ENCODE measurements at regions not wholly inside any gene's neighbourhood (a gene's known extent, or its start where the extent isn't known, plus 50 kb on each side); places are given as distances from the start of the nearest gene placed in this dataset.

DNA sequence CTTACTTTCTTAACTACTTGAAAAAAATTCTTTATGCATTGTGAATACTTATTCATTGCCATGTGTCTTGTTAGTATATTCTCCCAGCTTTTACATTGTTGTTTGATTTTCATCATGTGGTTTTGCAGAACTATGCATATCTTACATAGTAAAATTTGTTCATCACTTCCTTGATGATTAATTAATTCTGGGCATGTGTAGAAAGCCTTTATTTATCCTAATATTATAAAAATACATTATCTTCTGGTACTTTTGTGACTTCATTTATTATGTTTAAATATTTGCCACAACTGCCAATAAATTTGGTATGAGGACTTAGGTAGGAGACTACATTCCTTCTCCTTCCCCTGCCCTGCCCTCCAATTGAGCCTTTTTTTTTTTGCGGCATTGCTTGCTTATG is 166.0 kb upstream of the ZNF32 start:
- H3K36me3 Mint-ChIP-seq (ENCODE audit: low read depth): no peaks in the 10 kb centered on the region
- ATAC-seq: no peak
- no peak overlapping the region for H3K4me3 Mint-ChIP-seq
- H3K4me1 Mint-ChIP-seq: peaks cover 39% of the 10 kb centered on the region
- no peaks in the 10 kb centered on the region for H3K9me3 ChIP-seq (ENCODE audit: control insufficient read depth, low read length, poor library complexity, severe bottlenecking)
- H3K27me3 Mint-ChIP-seq: peaks cover 2% of the 10 kb centered on the region
- H3K27ac Mint-ChIP-seq: peak overlapping the region; percentile 92
- no peak for DNase-seq

DNA sequence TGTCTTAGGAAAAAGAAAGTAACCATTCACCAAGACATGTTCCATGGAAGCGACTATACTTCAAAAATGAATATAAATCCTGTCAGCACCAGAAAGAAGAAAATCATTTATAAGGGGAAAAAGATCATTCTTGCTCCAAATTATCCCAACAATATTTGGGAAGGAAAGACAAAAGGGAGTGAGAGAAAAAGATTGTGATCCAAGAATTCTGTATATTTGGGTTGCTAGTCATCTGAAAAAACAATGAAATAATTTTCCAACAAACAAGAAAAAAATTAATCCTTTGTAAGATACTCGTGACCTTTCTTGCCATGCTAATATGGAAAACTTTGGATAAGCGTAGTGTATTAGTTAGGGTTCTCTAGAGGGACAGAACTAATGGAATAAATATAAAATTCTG is 163.2 kb upstream of the ZNF32 start:
- DNase-seq (no peak), ATAC-seq (no peak)
- peaks cover 42% of the 10 kb centered on the region for H3K4me1 Mint-ChIP-seq
- H3K9me3 ChIP-seq (ENCODE audit: control insufficient read depth, low read length, poor library complexity, severe bottlenecking): no peaks in the 10 kb centered on the region
- no peaks in the 10 kb centered on the region for H3K27me3 Mint-ChIP-seq
- no peaks in the 10 kb centered on the region for H3K36me3 Mint-ChIP-seq (ENCODE audit: low read depth)
- no peak overlapping the region for H3K4me3 Mint-ChIP-seq
- no peak overlapping the region for H3K27ac Mint-ChIP-seq

DNA sequence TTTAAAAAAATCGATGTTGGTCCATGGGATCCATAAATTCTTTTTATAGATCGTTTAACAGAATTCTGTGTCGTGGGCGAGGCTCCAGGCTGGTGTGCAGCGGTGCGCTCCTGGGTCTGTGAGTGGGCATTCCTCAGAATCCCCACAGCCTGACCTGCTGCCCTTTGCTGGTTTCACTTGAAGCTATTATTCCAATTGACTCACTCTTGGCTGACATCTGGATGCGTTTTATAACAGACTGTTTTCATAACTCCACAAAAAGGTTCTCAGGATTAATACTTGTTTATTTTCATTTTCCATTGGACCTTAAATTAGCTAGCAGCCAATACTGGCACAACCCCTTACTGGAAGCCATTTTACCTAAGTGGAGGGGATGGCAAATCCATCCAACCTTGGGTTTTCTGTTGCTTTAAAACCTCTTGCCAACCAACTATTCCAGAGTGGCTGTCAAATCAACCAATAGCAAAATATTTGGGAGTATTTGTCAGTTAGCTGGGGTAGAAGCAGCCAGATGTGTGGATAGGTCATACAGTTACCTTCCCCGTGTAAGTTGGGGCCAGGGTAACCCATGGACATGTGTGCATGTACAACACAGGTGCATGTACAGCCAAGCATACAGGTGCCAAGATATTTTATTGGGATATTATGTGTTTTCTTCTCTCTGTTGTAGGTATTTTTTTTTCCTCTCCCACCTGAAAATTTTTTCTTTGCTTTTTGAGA is 160.7 kb upstream of the ZNF32 start:
- Mint-ChIP-seq H3K27ac (peak overlapping the region; percentile 51), H3K4me3 (peak overlapping the region; percentile 33), H3K4me1 (peaks cover 27% of the 10 kb centered on the region), H3K36me3 (ENCODE audit: low read depth) (no peaks in the 10 kb centered on the region), H3K27me3 (no peaks in the 10 kb centered on the region)
- no peaks in the 10 kb centered on the region for H3K9me3 ChIP-seq (ENCODE audit: control insufficient read depth, low read length, poor library complexity, severe bottlenecking)
- DNase-seq: no peak
- ATAC-seq: no peak

DNA sequence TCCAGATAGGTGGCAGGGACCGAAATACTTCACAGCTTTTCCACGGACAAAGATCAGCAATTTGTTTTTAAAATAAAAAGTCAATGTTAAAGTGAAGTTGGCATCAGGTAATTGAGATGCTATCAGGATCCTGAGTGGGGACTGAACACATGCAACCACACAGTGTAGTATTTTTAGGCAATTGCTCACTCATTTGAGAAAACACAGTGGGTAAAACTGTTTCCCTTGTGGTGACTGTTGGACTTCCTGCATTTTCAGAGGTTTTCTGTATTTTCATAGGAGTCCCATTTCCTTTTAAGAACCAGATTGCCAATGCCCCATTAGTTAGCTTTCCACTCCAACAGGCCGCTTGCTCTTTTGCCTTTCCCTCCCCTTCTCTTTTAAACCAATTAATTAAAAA is 159.5 kb upstream of the ZNF32 start:
- DNase-seq (no peak), ATAC-seq (no peak)
- Mint-ChIP-seq H3K4me1 (peaks cover 27% of the 10 kb centered on the region), H3K27me3 (no peaks in the 10 kb centered on the region), H3K36me3 (ENCODE audit: low read depth) (no peaks in the 10 kb centered on the region), H3K4me3 (peak overlapping the region; percentile 25), H3K27ac (peak overlapping the region; percentile 78)
- H3K9me3 ChIP-seq (ENCODE audit: control insufficient read depth, low read length, poor library complexity, severe bottlenecking): no peaks in the 10 kb centered on the region

DNA sequence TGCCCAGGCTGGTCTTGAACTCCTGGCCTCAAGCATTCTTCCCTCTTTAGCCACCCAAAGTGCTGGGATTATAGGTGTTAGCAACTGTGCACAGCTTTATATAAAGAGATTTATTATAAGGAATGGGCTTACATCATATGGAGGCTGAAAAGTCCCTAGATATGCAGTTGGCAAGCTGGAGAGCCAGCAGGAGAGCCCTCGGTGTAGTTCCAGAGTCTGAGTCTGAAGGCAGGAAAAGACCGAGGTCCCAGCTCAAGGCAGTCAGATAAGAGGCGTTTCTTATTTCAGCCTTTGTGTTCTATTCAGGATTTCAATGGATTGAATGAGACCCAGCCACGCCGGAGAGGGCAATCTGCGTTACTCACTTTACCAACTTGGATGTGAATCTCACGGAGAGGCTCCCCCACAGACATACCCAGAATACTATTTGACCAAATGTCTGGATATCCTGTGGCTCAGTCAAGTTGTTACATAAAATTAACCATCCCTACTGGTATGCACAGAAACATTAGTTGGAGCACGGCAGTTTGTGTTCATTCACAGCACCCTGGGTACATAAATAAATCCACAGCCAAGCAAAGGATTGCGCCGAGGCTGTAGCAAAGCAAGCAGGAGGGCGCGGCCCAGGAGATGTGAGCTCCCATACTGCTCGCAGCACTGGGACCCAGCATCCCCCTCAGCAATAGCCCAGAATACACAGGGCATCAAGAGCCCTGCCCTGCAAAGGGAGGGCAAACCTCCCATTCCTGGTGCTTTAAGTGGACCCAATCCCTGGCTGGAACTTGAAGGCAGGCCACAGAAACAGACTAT is 158.4 kb upstream of the ZNF32 start:
- H3K4me3 Mint-ChIP-seq: no peak overlapping the region
- DNase-seq (no peak), ATAC-seq (no peak)
- no peak overlapping the region for H3K27ac Mint-ChIP-seq
- no peaks in the 10 kb centered on the region for H3K36me3 Mint-ChIP-seq (ENCODE audit: low read depth)
- peaks cover 25% of the 10 kb centered on the region for H3K4me1 Mint-ChIP-seq
- H3K9me3 ChIP-seq (ENCODE audit: control insufficient read depth, low read length, poor library complexity, severe bottlenecking): no peaks in the 10 kb centered on the region
- H3K27me3 Mint-ChIP-seq: no peaks in the 10 kb centered on the region

DNA sequence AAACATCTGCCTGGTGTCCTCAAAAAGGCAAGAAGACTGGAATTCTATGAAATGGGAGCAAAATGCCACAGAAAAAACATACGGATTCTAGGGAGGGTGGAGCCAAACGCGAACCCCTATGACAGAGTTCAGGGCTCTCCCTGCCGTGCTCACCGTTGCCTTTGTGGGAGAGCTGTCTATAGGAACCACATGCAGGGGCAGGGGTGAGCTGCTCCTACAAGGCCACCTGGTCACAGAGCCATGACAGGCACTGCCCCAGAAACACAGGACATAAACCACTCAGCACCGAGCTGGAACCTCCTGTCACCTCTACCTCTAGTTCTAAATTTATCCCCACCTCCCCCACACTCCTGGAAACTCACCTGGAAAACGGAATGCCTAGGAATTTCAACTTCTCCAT is 155.1 kb upstream of the ZNF32 start:
- Mint-ChIP-seq H3K27ac (no peak overlapping the region), H3K27me3 (peaks cover 7% of the 10 kb centered on the region), H3K4me3 (no peak overlapping the region), H3K4me1 (peaks cover 23% of the 10 kb centered on the region), H3K36me3 (ENCODE audit: low read depth) (peaks cover 3% of the 10 kb centered on the region)
- no peak for DNase-seq
- no peak for ATAC-seq
- H3K9me3 ChIP-seq (ENCODE audit: control insufficient read depth, low read length, poor library complexity, severe bottlenecking): no peaks in the 10 kb centered on the region

DNA sequence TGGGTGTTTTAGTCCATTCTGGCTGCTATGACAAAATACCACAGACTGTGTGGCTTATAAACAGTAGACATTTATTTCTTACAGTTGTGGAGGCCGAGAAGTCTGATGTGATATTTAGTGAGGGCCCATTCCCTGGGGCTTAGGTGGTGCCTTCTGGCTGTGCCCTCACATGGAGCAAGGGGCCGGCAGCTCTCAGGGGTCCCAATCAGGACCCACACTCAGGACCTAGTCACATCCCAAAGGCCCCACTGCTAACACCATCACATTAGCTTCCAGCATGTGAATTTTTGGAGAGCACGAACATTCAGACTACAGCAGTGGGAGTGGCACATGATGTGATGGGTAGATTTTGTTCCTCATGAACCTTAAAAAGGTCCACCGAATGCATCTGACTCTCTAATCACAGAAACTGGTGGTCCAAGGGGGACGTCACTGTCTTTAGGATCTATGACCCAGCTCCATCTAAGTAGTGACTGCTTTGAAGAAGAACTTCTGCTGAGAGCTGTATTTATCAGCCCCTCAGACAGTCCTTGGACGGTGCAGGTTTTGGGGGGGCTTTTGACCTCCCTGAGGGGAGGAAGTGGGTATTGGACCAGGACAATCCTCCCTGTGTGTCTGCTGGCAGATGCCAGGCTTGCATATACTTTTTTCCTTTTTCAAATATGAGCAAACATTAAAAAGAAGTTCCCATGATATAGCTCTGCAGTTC is 154.5 kb upstream of the ZNF32 start:
- Mint-ChIP-seq H3K4me3 (no peak overlapping the region), H3K4me1 (peaks cover 16% of the 10 kb centered on the region), H3K27me3 (peaks cover 14% of the 10 kb centered on the region), H3K36me3 (ENCODE audit: low read depth) (peaks cover 3% of the 10 kb centered on the region), H3K27ac (peak overlapping the region; percentile 14)
- ATAC-seq (no peak), DNase-seq (no peak)
- H3K9me3 ChIP-seq (ENCODE audit: control insufficient read depth, low read length, poor library complexity, severe bottlenecking): no peaks in the 10 kb centered on the region

DNA sequence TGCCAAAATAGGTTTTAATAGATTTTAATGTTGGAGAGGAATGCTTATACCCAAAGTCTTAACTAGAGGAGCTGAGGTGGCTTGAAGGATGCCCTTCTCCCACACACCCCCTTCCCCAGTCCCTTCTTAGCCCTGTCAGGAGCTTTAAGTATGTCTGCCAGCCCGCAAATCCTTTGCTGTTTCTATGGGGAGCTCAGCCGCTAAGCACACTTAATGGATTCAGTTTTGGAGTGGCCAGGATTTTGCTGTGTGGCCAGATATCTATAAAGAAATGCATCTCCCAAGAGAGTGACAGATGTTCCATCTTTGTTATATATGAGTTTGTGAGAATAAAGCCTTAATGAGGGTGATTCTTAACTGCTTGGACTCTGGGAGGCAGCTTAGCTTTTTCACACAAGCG is 152.9 kb upstream of the ZNF32 start:
- ATAC-seq (no peak), DNase-seq (no peak)
- Mint-ChIP-seq H3K4me3 (no peak overlapping the region), H3K27ac (no peak overlapping the region), H3K4me1 (peaks cover 11% of the 10 kb centered on the region), H3K36me3 (ENCODE audit: low read depth) (peaks cover 3% of the 10 kb centered on the region), H3K27me3 (peaks cover 17% of the 10 kb centered on the region)
- H3K9me3 ChIP-seq (ENCODE audit: control insufficient read depth, low read length, poor library complexity, severe bottlenecking): no peaks in the 10 kb centered on the region

DNA sequence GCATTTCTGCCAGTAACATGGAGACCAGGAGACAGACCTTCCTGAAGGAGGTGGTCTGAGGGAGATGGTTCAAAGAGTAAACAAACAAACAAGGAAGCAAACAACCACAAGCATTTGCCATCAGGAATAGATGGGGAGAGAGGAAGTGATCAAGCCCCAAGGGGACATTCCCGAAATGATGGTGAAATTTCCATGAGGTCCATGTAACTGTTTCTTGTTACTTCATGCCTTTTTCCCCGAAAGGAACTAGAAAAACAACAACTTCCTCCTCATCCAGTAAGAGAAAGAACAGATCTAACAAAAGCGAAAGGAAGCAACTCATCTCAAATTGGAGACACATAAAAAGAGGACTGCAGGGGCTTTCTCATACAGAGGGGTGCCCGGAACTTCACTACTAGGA is 152.5 kb upstream of the ZNF32 start:
- Mint-ChIP-seq H3K27ac (no peak overlapping the region), H3K27me3 (peaks cover 19% of the 10 kb centered on the region), H3K36me3 (ENCODE audit: low read depth) (peaks cover 3% of the 10 kb centered on the region), H3K4me3 (no peak overlapping the region), H3K4me1 (peaks cover 8% of the 10 kb centered on the region)
- no peak for DNase-seq
- no peaks in the 10 kb centered on the region for H3K9me3 ChIP-seq (ENCODE audit: control insufficient read depth, low read length, poor library complexity, severe bottlenecking)
- no peak for ATAC-seq

DNA sequence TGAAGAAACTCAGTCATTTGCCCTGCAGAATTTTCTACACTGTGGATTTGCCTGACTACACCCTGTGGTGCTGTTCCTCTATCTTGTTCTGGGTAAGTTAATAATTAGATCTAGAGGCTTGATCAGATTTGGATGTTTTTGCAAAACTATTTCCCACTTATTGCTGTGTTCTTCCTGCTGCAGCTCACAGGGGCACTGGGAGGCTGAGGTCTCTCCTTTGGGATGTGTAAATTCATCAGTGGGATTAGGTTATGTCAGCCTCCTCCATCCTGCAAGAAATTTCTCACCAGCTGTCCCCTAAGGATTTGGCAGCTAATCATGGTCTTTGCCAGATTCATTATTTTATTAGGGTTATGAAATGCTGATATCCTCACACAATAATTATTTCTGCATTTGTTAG is 148.1 kb upstream of the ZNF32 start:
- H3K27ac Mint-ChIP-seq: no peak overlapping the region
- H3K4me1 Mint-ChIP-seq: peaks cover 9% of the 10 kb centered on the region

DNA sequence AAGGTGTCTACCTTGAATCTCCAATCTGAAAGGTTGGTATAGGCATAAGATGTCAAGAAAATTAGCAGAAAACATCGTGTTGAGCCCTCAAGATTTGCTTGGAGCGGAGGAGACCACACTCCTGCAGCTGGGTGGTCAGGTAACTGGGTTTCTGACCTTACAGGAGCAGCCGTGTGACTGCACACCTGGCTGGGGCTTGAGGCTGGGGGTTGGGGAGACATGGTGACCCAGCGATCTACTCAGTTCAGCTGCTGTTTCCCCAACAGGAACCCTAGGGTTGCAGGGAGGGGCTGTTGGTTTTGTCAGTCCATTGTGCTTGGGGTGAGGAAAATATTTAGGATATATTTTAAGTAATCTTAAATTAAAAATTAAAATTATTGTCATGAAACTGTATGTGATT is 147.0 kb upstream of the ZNF32 start:
- ATAC-seq: no peak
- Mint-ChIP-seq H3K4me1 (peaks cover 2% of the 10 kb centered on the region), H3K4me3 (no peak overlapping the region), H3K27me3 (peaks cover 24% of the 10 kb centered on the region), H3K27ac (no peak overlapping the region), H3K36me3 (ENCODE audit: low read depth) (peaks cover 3% of the 10 kb centered on the region)
- DNase-seq: no peak
- no peaks in the 10 kb centered on the region for H3K9me3 ChIP-seq (ENCODE audit: control insufficient read depth, low read length, poor library complexity, severe bottlenecking)

More for the DNA sequence above, 148.1 kb upstream of the ZNF32 start:
- DNase-seq (no peak), ATAC-seq (no peak)
- Mint-ChIP-seq H3K4me3 (no peak overlapping the region), H3K27me3 (peaks cover 30% of the 10 kb centered on the region), H3K36me3 (ENCODE audit: low read depth) (peaks cover 3% of the 10 kb centered on the region)
- H3K9me3 ChIP-seq (ENCODE audit: control insufficient read depth, low read length, poor library complexity, severe bottlenecking): no peaks in the 10 kb centered on the region

DNA sequence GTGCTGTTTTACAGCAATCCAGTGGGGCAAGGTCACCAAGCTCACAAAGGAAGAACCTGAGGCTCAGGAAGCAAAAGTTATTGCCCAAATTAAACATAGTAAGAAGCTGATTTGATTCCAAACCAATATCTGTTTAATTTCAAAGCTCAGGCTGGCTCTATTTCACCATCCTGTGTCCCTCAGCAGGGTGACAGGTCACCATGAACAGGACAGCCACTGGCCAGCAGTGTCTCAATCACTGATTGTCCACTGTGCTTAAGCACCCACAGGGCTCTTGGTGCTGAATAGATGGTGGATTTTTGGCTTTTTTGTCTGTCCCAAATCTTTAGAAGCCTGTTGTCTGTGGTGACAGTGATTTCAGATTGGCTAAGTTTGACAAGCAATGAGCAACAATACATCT is 146.4 kb upstream of the ZNF32 start:
- H3K9me3 ChIP-seq (ENCODE audit: control insufficient read depth, low read length, poor library complexity, severe bottlenecking): no peaks in the 10 kb centered on the region
- Mint-ChIP-seq H3K36me3 (ENCODE audit: low read depth) (peaks cover 3% of the 10 kb centered on the region), H3K27me3 (peaks cover 23% of the 10 kb centered on the region), H3K27ac (no peak overlapping the region), H3K4me3 (no peak overlapping the region), H3K4me1 (peaks cover 2% of the 10 kb centered on the region)
- DNase-seq: no peak
- ATAC-seq: no peak

DNA sequence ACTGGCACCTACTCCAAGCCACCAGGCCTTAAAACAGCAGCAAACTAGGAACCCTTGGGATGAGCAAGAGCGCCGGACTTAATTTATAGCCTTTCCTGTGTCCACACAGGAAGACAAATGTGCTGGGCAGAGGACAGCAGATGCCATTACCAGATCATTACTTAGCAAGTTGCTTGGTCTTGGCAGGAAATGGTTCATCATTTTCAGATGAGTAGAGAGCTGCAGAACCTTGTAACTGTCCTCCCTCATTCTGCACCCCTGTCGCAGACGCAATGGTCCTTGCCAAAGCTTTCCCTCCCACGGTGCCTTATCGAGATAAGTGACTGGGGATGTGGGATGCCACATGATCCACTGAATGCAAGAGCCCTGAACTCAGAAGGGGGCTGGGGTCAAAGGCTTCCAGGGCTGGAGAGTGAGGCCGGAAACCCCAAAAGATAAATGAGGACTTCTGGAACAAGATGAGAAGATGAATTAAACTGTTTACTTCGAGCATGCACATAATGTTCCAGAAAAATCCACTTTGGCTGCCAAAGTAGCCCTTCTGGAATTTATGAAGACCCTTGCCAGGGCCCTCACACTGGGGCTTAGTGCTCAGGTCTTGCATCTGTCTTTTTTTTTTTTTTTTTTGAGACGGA is 145.6 kb upstream of the ZNF32 start:
- H3K4me1 Mint-ChIP-seq: peaks cover 2% of the 10 kb centered on the region
- DNase-seq: no peak
- no peak for ATAC-seq
- no peaks in the 10 kb centered on the region for H3K36me3 Mint-ChIP-seq (ENCODE audit: low read depth)
- no peak overlapping the region for H3K27ac Mint-ChIP-seq
- H3K9me3 ChIP-seq (ENCODE audit: control insufficient read depth, low read length, poor library complexity, severe bottlenecking): no peaks in the 10 kb centered on the region
- no peak overlapping the region for H3K4me3 Mint-ChIP-seq
- peaks cover 23% of the 10 kb centered on the region for H3K27me3 Mint-ChIP-seq

Measured in T-helper 17 cell (primary cell).